HCT116 (cell line): ENCODE measurements at regions not wholly inside any gene's neighbourhood (a gene's known extent, or its start where the extent isn't known, plus 50 kb on each side); places are given as distances from the start of the nearest gene placed in this dataset.

Source experiments
- ATAC-seq: fragments of 200-7000 bp; cut with Tn5 transposase; 2 replicates; pipeline ENCODE4 v1.9.1; 2020; ENCODE audit warnings: mild to moderate bottlenecking, moderate library complexity
- BruUV-seq: library from RNA; stranded (reverse); fragments of 400-500 nt; replicated peaks from 2 replicates; lab custom pipeline; 2021; lab: Mats Ljungman, UMichigan
- CTCF ChIA-PET: fragments of 300-600 bp; sonication (Branson Sonifier 250); formaldehyde crosslinking; loops from one replicate; lab custom pipeline; 2021; ENCODE audit warnings: antibody characterized with exemption; lab: Charles Lee
- POLR2A ChIA-PET: fragments of 300-600, 350-600 bp; sonication (Branson Sonifier 250); formaldehyde crosslinking; loops from one replicate; lab custom pipeline; 2021; ENCODE audit warnings: antibody characterized with exemption; lab: Charles Lee
- RAD21 ChIA-PET, 2 experiments: fragments of 300-600 bp; sonication (Branson Sonifier 250); formaldehyde crosslinking; loops; one replicate each; lab custom pipeline; 2023; ENCODE audit warnings: low total read pairs in 2 of 2; ENCODE audit not compliant: uncharacterized antibody in 2 of 2, unreplicated experiment in 2 of 2, low non-redundant PET in 1 of 2; lab: Charles Lee
- DNase-seq: peaks from one replicate; pipeline ENCODE4 v3.0.0-alpha.2; 2010; ENCODE audit warnings: low read depth, low spot score
- H2AFZ ChIP-seq: fragments of 200-600 bp; shearing (Covaris generic), sonication (generic); 2 replicates; pipeline ENCODE4 v1.6.1; 2017; ENCODE audit warnings: low read depth, mixed run types, mixed read lengths, antibody characterized with exemption, low read length; ENCODE audit not compliant: poor library complexity, severe bottlenecking
- H3K27ac ChIP-seq: 2 replicates; pipeline ENCODE4 v1.5.1; 2012; ENCODE audit warnings: low read depth, low read length
- H3K27me3 ChIP-seq: fragments of 200-600 bp; sonication (generic); 2 replicates; pipeline ENCODE4 v1.6.1; 2016; ENCODE audit warnings: mixed run types, low read length, mixed read lengths; ENCODE audit not compliant: insufficient read depth
- H3K36me3 ChIP-seq, 2 experiments: fragments of 200-500 bp in 1 of 2; fragments of 200-600 bp in 1 of 2; sonication (Bioruptor generic) in 1 of 2; sonication (generic) in 1 of 2; 2 replicates each; pipeline versions ENCODE4 v1.5.1 to v1.6.1; 2014 to 2016; ENCODE audit warnings: low read length in 2 of 2, inconsistent platforms in 1 of 2, mixed read lengths in 1 of 2, mixed run types in 1 of 2; ENCODE audit not compliant: insufficient read depth in 2 of 2, control insufficient read depth in 1 of 2
- H3K4me1 ChIP-seq, 2 experiments: fragments of 200-600 bp in 1 of 2; sonication (generic) in 1 of 2; 2 replicates each; pipeline versions ENCODE4 v1.5.1 to v1.6.1; 2012 to 2017; ENCODE audit warnings: low read length in 2 of 2, inconsistent platforms in 1 of 2, mild to moderate bottlenecking in 1 of 2, mixed read lengths in 1 of 2, mixed run types in 1 of 2, moderate library complexity in 1 of 2; ENCODE audit not compliant: insufficient read depth in 2 of 2, control insufficient read depth in 1 of 2
- H3K4me2 ChIP-seq: fragments of 200-600 bp; sonication (generic); 2 replicates; pipeline ENCODE4 v1.6.1; 2017; ENCODE audit warnings: mixed run types, low read length, mixed read lengths
- H3K4me3 ChIP-seq, 2 experiments: fragments of 200-600 bp in 1 of 2; sonication (generic) in 1 of 2; replicated peaks in 1 of 2; 2 replicates each; pipeline ENCODE4 v1.5.1; 2011 to 2016; ENCODE audit warnings: low read length in 2 of 2, control low read depth in 1 of 2, low read depth in 1 of 2, mild to moderate bottlenecking in 1 of 2, mixed read lengths in 1 of 2, mixed run types in 1 of 2
- H3K79me2 ChIP-seq: fragments of 200-600 bp; sonication (generic); 2 replicates; pipeline ENCODE4 v1.6.1; 2017; ENCODE audit warnings: mild to moderate bottlenecking, mixed run types, low read length, moderate library complexity, mixed read lengths; ENCODE audit not compliant: insufficient read depth
- H3K9ac ChIP-seq: fragments of 200-600 bp; sonication (generic); 2 replicates; pipeline ENCODE4 v1.6.1; 2016; ENCODE audit warnings: low read length, mixed read lengths
- H3K9me2 ChIP-seq: fragments of 200-600 bp; sonication (generic), shearing (Covaris generic); 2 replicates; pipeline ENCODE4 v1.6.1; 2017; ENCODE audit warnings: mixed run types, mild to moderate bottlenecking, moderate library complexity; ENCODE audit not compliant: insufficient read depth
- H3K9me3 ChIP-seq, 2 experiments: fragments of 200-500 bp in 1 of 2; fragments of 200-600 bp in 1 of 2; sonication (Bioruptor generic) in 1 of 2; sonication (generic) in 1 of 2; 2 replicates each; pipeline ENCODE4 v1.6.1; 2014 to 2017; ENCODE audit warnings: low read length in 2 of 2, mixed read lengths in 2 of 2, inconsistent platforms in 1 of 2, low read depth in 1 of 2, mild to moderate bottlenecking in 1 of 2, mixed run types in 1 of 2, moderate library complexity in 1 of 2; ENCODE audit not compliant: control insufficient read depth in 1 of 2, insufficient read depth in 1 of 2
- H4K20me1 ChIP-seq: fragments of 200-600 bp; sonication (generic), shearing (Covaris generic); 2 replicates; pipeline ENCODE4 v1.6.1; 2017; ENCODE audit warnings: mixed run types, mild to moderate bottlenecking, moderate library complexity; ENCODE audit not compliant: insufficient read depth
- CTCF ChIP-seq, 3 experiments: fragments of 200-600 bp in 1 of 3; sonication (generic) in 1 of 3; IDR thresholded peaks in 2 of 3; conservative IDR thresholded peaks in 1 of 3; 2 replicates each; pipeline ENCODE4 v1.5.1; 2012 to 2017; ENCODE audit warnings: low read depth in 2 of 3, low read length in 2 of 3, antibody characterized with exemption in 1 of 3, borderline replicate concordance in 1 of 3, control low read depth in 1 of 3, mild to moderate bottlenecking in 1 of 3, mixed read lengths in 1 of 3, mixed run types in 1 of 3, moderate library complexity in 1 of 3; ENCODE audit not compliant: insufficient read depth in 1 of 3
- EGR1 ChIP-seq: IDR thresholded peaks from 2 replicates; pipeline ENCODE4 v1.6.1; 2012; ENCODE audit warnings: low read depth
- ELF1 ChIP-seq: IDR thresholded peaks from 2 replicates; pipeline ENCODE4 v1.6.1; 2012; ENCODE audit warnings: low read depth, borderline replicate concordance
- JUND ChIP-seq: IDR thresholded peaks from 2 replicates; pipeline ENCODE4 v1.6.1; 2012
- POLR2AphosphoS5 ChIP-seq: IDR thresholded peaks from 2 replicates; pipeline ENCODE4 v1.6.1; 2011; ENCODE audit warnings: mild to moderate bottlenecking, low read depth, low read length, moderate library complexity
- SIN3A ChIP-seq: IDR thresholded peaks from 2 replicates; pipeline ENCODE4 v1.6.1; 2012; ENCODE audit warnings: low read depth
- ZBTB33 ChIP-seq: IDR thresholded peaks from 2 replicates; pipeline ENCODE4 v1.6.1; 2011; ENCODE audit warnings: mild to moderate bottlenecking, low read length, moderate library complexity; ENCODE audit not compliant: insufficient replicate concordance; ENCODE audit errors: extremely low read depth
- intact Hi-C: fragments of 100-400 bp; cut with micrococcal nuclease; formaldehyde crosslinking; loops from 2 replicates; pipeline ENCODE4 v1.10.0; 2022

- no peak overlapping the region for H2AFZ ChIP-seq
- intact Hi-C loops: no loop called here
- no peaks in the 10 kb centered on the region for H3K9me3 ChIP-seq
- H3K27ac ChIP-seq: no peak overlapping the region
- no peak overlapping the region for H3K4me3 ChIP-seq
- no peaks in the 10 kb centered on the region for H3K79me2 ChIP-seq
- no peaks in the 10 kb centered on the region for H4K20me1 ChIP-seq
- H3K36me3 ChIP-seq: no peaks in the 10 kb centered on the region
- H3K27me3 ChIP-seq: no peaks in the 10 kb centered on the region
- ChIA-PET RAD21 (no interaction called here), POLR2A (no interaction called here), CTCF (no interaction called here)
- TF ChIP-seq CTCF (IDR thresholded peaks at IDR 0.05 in 2 of 3, conservative IDR thresholded peaks at IDR 0.05 in 1 of 3; ENCODE audit: borderline replicate concordance in 1 of 3, insufficient read depth in 1 of 3, low read depth in 2 of 3, low read length in 2 of 3) (no peak), ZBTB33 (no peak), SIN3A (no peak), ELF1 (no peak), POLR2AphosphoS5 (no peak), JUND (no peak), EGR1 (no peak)
- H3K4me1 ChIP-seq: no peaks in the 10 kb centered on the region
- ATAC-seq (no peak), DNase-seq (no peak)
- no peak overlapping the region for H3K4me2 ChIP-seq
- no TSS peak for BruUV-seq
- H3K9me2 ChIP-seq: no peaks in the 10 kb centered on the region
- H3K9ac ChIP-seq: no peak overlapping the region
Measured at GRCh38 chr6:142653710-142654420, 291.1 kb downstream of the HIVEP2 start.
